ENCODE measurements at regions not wholly inside any gene's neighbourhood (a gene's known extent, or its start where the extent isn't known, plus 50 kb on each side); places are given as distances from the start of the nearest gene placed in this dataset.

DNA sequence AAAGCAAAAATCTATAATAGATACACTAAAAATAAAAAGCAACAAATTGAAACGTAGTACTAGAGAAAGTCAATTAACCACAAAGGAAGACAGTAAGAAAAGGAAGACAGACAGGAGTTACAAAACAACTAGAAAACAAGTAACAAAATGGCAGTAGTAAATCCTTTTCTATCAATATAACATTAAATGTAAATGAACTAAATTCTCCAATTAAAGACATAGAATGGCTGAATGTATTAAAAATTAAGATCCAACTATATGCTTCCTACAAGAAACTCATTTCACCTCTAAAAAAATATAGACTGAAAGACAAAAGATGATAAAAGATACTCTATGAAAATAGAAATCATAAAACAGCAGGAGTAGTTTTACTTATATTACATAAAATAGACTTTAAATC lies 79.1 kb downstream of the CTH start:
- Histone ChIP-seq H3K4me3 (ENCODE audit: low read depth, low read length) (no peak overlapping the region), H3K27ac (no peak overlapping the region), H3K27me3 (ENCODE audit: insufficient read depth, low read depth, severe bottlenecking) (no peaks in the 10 kb centered on the region), H3K36me3 (no peaks in the 10 kb centered on the region), H3K9me3 (ENCODE audit: severe bottlenecking) (no peaks in the 10 kb centered on the region)
- no peak for DNase-seq
- TF ChIP-seq, protein P1, sequence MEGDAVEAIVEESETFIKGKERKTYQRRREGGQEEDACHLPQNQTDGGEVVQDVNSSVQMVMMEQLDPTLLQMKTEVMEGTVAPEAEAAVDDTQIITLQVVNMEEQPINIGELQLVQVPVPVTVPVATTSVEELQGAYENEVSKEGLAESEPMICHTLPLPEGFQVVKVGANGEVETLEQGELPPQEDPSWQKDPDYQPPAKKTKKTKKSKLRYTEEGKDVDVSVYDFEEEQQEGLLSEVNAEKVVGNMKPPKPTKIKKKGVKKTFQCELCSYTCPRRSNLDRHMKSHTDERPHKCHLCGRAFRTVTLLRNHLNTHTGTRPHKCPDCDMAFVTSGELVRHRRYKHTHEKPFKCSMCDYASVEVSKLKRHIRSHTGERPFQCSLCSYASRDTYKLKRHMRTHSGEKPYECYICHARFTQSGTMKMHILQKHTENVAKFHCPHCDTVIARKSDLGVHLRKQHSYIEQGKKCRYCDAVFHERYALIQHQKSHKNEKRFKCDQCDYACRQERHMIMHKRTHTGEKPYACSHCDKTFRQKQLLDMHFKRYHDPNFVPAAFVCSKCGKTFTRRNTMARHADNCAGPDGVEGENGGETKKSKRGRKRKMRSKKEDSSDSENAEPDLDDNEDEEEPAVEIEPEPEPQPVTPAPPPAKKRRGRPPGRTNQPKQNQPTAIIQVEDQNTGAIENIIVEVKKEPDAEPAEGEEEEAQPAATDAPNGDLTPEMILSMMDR (IDR thresholded peaks at IDR 0.05; ENCODE audit: low read depth, low read length), result no peak

GRCh38 chr1:70495370-70495769 lies 84.3 kb downstream of the CTH start:
- Histone ChIP-seq H3K27me3 (ENCODE audit: insufficient read depth, low read depth, severe bottlenecking) (no peaks in the 10 kb centered on the region), H3K4me3 (ENCODE audit: low read depth, low read length) (no peak overlapping the region), H3K36me3 (no peaks in the 10 kb centered on the region), H3K27ac (no peak overlapping the region), H3K9me3 (ENCODE audit: severe bottlenecking) (no peaks in the 10 kb centered on the region)
- no peak for DNase-seq
- TF ChIP-seq, protein P1 (IDR thresholded peaks at IDR 0.05; ENCODE audit: low read depth, low read length), result no peak

- Histone ChIP-seq H3K4me3 (ENCODE audit: low read depth, low read length) (no peak overlapping the region), H3K27ac (no peak overlapping the region), H3K36me3 (no peaks in the 10 kb centered on the region), H3K27me3 (ENCODE audit: insufficient read depth, low read depth, severe bottlenecking) (no peaks in the 10 kb centered on the region), H3K9me3 (ENCODE audit: severe bottlenecking) (no peaks in the 10 kb centered on the region)
- no peak for DNase-seq
- TF ChIP-seq, protein P1 (IDR thresholded peaks at IDR 0.05; ENCODE audit: low read depth, low read length), result no peak
Observed at GRCh38 chr1:70496181-70496580, 85.1 kb downstream of the CTH start.

DNA sequence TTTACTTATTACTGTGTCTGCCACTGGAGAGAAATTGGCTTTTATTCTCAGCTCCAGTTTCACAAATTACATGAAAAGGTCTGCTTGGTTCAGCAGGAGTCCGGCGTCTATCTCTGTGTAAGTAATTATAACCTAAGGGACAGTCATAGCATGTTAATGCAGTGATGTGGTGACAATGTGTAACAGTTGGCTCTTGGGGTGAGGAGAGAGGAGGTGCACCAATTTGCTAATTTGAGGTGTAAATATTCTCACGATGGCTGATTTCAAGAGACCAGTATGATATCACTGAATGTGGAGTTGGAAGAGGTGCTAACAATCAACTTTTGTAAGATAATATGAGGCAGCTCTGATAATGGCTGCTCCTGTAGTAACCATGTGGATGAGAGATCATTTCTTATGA lies 86.1 kb downstream of the CTH start:
- DNase-seq, result no peak
- Histone ChIP-seq H3K4me3 (ENCODE audit: low read depth, low read length) (no peak overlapping the region), H3K27me3 (ENCODE audit: insufficient read depth, low read depth, severe bottlenecking) (no peaks in the 10 kb centered on the region), H3K9me3 (ENCODE audit: severe bottlenecking) (no peaks in the 10 kb centered on the region), H3K36me3 (no peaks in the 10 kb centered on the region), H3K27ac (no peak overlapping the region)
- TF ChIP-seq, protein P1 (IDR thresholded peaks at IDR 0.05; ENCODE audit: low read depth, low read length), result no peak

- Histone ChIP-seq H3K36me3 (no peaks in the 10 kb centered on the region), H3K4me3 (ENCODE audit: low read depth, low read length) (no peak overlapping the region), H3K27me3 (ENCODE audit: insufficient read depth, low read depth, severe bottlenecking) (no peaks in the 10 kb centered on the region), H3K9me3 (ENCODE audit: severe bottlenecking) (no peaks in the 10 kb centered on the region), H3K27ac (no peak overlapping the region)
- no peak for DNase-seq
- TF ChIP-seq, protein P1 (IDR thresholded peaks at IDR 0.05; ENCODE audit: low read depth, low read length), result no peak
Observed at GRCh38 chr1:70498666-70499065, 87.6 kb downstream of the CTH start.

DNA sequence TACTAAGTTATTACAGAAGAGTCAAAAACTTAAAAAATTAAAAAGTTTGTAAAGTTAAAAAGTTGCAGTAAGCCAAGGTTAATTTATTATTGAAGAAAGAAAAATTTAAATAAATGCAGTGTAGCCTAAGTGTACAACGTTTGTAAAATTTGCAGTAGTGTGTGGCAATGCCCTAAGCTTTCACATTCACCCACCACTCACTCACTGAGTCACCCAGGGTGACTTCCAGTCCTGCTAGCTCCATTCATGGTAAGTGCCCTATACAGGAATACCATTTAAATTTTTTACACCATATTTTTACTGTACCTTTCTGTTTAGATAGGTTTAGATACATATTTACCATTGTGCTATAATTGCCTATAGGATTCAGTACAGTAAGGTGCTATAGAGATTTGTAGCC lies 88.6 kb downstream of the CTH start:
- no peaks in the 10 kb centered on the region for H3K27me3 ChIP-seq (ENCODE audit: insufficient read depth, low read depth, severe bottlenecking)
- TF ChIP-seq, protein P1 (IDR thresholded peaks at IDR 0.05; ENCODE audit: low read depth, low read length), result no peak
- no peaks in the 10 kb centered on the region for H3K36me3 ChIP-seq
- H3K27ac ChIP-seq, result no peak overlapping the region
- no peak for DNase-seq
- no peak overlapping the region for H3K4me3 ChIP-seq (ENCODE audit: low read depth, low read length)
- no peaks in the 10 kb centered on the region for H3K9me3 ChIP-seq (ENCODE audit: severe bottlenecking)
